GM19438 (cell line): ENCODE measurements at regions not wholly inside any gene's neighbourhood (a gene's known extent, or its start where the extent isn't known, plus 50 kb on each side); places are given as distances from the start of the nearest gene placed in this dataset.

ENCODE experiments used
- ATAC-seq: cut with Tn5 transposase; IDR thresholded peaks from one replicate; pipeline ENCODE4 v1.9.1; 2021; ENCODE audit warnings: low read depth; ENCODE audit not compliant: unreplicated experiment

DNA sequence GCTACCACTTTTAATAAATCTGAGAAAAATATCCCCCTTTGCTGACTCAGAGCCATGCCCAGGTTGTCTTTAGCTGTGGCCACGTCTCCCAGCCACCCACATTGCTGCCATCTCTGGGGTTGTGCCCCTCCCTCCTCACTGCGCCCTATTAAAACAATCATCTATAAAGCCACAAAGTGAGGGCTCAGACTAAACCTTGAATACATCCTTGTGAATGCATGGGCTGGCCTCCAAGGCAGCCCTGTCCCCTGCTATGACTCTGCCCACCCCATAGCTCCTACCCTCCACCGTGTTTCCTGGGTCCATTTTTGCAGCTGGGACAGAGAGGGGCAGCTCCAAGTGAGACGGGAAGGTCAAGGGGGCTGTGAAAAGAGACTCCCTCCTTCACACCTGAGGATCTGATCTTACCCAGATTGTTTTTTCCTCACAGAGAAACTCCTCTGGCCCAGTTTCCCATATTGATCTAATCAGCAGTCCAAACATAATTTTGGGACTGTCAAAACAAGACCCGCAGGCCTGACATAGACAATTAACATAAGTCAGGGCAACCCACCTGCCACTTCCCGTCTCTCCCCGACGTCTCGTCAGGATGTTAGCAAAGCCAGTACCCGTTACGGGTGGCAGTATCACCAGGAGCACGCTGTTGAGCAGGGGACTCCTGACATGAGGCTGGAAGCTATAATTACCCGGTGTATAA lies 199.0 kb downstream of the KATNAL1 start:
- no peak for ATAC-seq

DNA sequence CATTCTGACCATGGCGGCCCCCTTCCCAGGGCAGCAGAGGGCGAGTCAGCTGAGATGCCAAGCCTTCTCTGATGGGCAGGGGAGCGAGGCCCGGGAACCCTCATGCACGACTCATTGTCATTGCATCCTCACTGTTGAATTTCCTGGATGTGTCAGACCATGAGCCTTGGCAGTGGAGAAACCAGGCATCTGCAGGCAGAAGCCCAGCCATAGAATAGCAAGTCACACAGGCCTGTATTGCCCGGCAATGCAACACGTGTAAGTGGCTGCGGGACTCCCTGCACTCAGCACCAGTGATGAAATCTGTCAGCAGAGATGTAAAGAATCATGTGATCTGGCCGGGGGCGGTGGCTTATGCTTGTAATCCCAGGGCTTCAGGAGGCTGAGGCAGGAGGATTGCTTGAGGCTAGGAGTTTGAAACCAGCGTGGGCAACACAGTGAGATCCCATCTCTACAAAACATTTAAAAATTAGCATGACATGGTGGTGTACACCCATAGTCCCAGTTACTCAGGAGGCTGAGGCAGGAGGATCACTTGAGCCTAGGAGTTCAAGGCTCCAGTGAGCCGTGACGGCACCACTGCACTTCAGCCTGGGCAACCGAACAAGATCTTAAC lies 199.7 kb downstream of the KATNAL1 start:
- ATAC-seq, result no peak

DNA sequence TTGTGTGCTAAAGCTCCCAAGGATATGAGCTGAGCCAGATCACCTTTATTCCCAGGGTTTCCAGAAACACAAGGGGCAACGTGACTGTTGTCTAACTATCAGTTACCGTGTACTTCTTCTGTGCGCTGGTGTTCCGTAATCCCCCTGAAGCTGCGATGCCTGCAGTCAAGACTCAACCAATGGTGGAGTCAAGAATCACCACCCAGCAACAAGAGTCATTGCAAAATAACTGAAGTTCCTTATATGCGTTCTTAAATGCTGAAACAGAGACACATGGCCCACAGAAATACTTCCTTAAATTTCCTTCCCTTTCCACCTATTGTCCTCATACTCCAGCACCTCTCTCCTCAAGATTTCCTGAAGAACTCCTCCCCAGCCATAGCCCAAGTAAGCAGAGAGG lies 200.2 kb downstream of the KATNAL1 start:
- no peak for ATAC-seq

DNA sequence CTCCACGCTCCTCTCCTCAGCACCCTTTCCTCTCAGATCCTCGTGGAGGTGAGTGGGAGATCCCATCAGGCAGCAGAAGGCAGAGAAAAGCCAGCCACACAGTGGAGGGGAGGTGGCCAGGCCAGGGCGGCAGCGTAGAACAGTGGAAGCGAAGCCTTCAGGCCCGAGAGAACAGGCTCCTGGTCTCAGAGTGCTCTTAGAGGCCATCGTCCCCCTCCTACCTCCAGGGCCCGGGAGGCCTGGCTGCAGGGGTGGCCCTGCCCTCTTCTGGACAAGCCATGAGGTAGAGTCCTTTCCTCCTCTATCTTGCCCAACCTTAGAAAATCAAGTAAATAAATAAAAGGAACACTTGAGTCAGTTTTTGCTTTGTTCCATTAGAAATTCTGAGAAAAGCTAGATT lies 202.0 kb downstream of the KATNAL1 start:
- ATAC-seq, result no peak

DNA sequence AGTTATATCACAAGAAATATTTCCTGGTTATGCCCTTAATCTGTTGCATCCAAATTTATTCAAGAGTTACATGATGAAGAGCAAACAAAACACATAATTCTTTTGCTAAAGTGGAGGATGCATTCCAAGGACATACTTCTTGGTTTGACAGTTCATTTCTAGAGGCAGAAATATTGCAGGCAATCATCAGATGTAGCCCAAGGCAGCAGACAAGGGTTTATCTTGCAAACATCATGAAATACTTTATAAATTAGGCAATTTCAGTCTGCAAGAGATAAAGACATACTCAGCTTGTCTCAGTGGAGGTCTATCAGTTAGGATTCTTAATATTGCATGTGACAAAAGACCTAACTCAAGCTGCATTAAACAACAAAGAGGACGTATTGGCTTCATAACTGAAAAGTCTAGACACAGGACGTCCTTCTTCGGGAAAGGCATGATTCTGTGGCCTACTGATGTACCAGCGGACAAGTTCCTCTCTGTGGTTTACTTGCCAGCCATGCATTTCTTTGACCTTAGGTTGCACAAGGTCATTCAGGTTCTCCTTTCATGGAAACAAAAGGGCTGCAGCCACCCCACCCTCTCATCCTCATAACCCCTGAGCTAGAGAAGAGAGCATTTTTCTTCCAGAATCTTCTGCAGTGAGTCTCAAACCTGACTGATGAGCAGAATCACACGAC lies 204.1 kb downstream of the KATNAL1 start:
- ATAC-seq, result no peak

DNA sequence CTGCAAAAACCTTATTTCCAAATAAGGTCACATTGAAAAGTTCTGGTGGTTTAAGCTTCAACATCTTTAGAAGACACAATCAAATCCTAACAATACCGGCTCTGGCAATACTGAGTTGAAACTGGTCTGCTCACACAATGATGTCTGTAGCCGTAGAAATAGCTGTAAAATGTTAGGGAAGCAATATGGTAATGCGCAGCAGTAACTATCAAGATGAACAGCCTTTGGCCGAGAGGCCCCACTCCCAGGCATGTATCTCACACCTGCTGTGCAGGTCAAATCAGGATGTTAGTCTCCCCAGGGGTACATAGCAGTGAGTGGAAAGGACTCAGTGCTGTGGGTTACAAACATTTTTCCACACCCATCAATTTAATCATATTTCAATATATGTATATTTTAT lies 207.1 kb downstream of the KATNAL1 start:
- ATAC-seq, result no peak

DNA sequence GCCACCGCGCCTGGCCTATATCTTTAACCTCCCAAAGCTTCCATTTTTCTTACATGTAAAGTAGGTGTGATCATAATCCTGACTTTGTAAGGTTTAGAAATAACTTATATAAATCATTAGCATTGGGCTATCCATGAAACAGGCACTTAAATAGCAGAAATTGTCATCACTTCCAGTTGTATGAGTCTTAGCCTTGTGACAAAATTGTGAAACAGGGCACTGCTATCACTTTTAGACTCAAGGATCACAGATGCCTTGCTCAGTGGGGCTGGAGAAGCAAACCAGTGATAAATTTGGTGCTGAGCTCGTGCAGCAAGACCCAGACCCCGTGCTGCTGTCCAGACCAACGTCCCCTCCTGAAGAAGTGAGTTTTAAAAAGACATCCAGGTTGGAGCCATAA lies 209.7 kb downstream of the KATNAL1 start:
- no peak for ATAC-seq

DNA sequence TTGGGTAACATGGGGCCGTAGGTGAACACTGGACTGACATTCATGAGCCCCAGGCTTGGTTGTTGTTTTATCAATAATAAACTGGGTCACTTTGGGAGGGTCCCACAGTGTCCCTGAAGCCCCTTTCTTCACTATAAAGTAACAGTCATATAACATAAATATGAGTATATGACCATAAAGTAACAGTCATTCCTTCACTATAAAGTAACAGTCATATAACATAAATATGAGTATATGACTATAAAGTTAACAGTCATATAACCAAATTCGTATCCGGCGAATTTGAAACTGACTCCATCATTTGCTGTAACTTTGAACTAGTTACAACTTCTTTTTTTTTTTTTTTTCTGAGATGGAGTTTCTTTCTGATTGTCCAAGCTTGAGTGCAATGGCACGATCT lies 210.3 kb downstream of the KATNAL1 start:
- no peak for ATAC-seq

DNA sequence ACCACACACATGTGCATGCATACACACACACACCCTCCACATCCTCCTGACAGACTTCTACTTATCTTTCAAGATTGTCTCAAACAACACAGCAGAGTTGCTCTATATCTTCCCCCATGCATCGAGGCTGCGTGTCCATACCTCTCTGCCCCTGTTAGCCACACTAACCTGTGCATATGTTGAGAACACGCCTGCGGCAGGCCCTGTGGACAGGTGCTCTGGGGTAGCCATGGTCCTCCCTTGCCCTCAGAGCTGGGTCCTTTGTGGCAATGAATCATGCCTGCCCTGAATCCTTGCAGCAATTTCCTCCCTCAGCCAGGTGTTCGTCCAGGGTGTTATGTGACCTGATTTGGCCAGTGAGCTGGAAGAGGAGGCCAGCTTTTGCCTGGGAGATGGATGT lies 213.3 kb downstream of the KATNAL1 start:
- ATAC-seq, result no peak

DNA sequence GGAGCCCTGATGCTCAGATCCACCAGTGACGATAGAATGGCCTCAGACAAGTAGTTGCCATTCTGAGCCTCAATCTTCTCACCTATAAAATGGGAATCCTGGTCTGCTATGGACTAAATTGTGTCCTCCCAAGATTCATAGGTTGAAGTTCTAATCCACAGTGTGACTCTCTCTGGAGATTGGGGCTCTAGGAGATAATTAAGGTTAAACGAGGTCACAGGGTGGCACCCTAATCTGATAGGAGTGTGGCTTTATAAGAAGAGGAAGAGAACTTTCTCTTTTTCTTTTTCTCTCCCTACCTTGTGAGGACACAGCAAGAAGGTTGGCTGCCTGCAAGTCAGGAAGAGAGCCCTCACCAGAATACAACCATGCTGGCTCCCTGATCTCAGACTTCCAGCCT lies 214.1 kb downstream of the KATNAL1 start:
- ATAC-seq, result no peak

DNA sequence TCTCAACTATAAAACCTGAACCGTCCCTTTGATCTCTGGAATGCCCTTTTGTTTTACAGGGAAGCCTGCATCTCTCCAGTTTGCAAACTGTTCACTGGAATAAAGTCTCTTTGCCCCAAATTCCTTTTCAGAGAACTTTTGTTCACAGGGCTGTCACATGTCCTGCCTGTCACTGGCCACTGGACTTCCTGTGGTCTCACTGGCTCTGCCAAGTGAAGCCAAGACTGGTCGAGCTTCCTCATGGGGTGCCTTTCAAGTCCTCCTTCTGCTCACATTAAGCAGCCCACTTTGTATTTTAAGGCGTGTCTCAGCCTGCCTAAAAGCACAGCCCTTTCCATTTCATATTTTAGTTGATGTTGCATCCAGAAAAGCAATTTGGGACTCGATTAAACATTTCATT lies 215.7 kb downstream of the KATNAL1 start:
- no peak for ATAC-seq

DNA sequence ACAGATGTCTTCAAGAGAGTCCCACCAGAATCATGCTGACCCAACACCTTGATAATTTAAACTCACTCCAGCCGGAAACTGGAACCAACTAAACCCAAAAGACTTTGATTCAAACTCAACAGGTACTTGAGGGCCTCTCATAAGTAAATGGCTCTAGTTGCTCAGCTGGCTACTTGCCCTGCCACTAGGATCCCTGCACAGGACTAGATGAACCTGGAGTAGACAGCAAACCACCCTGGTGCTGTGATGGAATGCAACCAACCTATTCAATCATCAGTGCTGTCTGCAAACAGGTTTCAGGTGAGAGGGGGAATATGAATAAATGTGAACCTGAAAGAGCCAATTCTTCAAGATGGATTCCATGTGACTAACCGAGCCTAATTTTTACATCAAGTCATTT lies 216.3 kb downstream of the KATNAL1 start:
- no peak for ATAC-seq

DNA sequence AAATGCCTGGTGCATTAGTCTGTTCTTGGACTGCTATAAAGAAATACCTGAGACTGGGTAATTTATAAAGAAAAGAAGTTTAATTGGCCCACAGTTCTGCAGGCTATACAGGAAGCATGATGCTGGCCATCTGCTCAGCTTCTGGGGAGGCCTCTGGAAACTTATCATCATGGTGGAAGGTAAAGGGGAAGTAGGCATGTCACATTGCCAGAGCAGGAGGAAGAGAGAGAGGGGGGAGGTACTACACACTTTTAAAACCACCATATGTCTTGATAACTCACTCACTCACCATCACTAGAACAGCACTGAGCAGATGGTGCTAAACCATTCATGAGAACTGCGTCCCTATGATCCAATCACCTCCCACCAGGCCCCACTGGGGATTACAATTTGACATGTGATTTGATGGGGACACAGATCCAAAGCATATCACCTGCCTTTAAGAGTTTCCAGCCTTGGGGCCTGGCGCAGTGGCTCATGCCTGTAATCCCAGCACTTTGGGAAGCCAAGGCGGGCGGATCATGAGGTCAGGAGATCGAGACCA lies 219.0 kb downstream of the KATNAL1 start:
- ATAC-seq, result no peak

DNA sequence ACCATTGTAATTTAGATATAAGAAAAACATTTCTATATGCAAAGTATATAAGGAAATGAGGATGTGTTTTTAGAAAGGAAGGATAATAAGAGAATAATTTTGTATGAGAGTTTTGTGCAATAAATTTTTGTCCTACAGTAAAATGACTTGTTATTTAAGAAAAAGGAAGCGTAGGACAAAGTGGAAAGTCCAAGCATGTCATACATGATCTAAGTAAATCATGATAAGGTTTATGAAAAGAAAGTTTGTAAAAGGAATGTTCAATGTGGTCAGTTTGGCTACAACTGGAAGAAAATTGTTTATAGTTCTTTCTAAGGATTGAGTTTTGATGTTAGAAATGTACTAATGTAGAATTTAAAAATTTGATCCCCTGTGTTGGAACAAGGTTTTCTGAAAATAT lies 222.3 kb downstream of the KATNAL1 start:
- ATAC-seq, result no peak

DNA sequence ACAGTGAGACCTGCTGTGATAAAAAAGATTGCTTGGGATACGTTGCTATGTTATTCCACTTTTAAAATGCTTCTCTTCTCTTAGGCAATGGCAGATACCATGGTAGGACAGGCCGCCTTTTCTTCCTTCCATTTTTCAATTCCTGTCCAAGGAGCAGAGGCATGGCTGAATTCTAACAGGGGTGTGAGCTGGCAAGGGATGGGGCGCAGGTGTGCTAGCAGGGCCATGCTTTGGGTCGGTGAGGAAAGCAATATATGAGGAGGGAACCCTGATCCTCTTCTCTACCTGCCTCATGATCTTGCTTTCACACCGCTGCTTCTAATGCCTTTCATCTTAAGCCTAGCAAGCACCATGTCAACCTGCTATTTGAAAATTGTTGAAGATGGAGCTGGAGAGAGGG lies 225.0 kb downstream of the KATNAL1 start:
- no peak for ATAC-seq

DNA sequence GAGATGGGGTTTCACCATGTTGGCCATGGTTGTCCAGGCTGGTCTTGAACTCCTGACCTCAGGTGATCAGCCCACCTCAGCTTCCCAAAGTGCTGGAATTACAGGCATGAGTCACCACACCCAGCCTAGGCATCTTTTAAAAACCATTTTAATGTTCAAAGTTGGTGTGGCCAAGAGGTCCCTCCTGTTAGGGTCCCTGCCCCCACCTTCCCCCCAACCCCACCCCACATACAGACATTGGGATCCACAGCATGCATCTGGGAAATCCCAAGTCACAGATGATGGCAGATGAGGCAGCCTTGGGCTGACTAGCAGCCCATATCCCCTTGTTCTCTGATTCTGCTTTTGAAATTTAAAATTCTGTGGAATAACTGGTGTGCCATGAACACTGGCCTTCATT lies 226.0 kb downstream of the KATNAL1 start:
- ATAC-seq, result no peak

DNA sequence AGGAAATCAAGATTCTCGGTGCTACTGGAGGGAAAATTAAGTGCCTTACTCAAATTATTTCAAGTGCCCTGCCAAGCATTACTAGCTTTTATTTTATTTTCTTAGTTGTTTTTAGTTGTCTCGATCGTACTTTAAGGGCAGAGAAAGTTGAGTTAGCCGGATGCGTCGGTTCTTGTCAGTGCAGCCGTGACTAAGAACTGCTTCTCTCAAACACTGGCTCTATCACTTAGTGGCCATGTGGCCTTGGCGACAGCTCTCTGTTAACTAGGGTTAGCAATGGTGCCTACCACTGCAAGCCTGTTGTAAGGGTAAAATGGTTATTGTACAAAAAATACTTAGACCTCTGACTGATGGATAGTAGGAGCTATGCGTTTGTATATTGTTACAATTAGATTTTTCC lies 227.8 kb downstream of the KATNAL1 start:
- no peak for ATAC-seq

DNA sequence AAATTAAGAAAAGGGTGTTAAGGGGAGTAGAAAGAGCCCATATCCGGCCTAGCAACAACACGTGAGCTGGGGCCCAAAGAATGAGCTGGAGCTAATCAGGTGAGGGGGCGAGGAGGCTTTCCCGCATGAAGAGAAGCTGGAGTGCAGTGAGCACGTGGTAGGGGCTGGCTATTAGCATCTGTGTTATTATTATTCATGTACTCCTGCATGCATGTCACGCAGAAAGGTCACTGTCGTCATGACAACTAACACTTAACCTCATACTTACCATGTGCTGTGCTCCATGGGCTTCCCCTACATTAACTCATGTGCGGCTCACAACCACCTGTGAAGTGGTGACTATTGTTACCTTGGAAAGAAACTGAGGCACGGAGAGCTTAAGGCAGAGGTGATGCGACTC lies 227.6 kb upstream of the UBL3 start:
- ATAC-seq, result no peak

DNA sequence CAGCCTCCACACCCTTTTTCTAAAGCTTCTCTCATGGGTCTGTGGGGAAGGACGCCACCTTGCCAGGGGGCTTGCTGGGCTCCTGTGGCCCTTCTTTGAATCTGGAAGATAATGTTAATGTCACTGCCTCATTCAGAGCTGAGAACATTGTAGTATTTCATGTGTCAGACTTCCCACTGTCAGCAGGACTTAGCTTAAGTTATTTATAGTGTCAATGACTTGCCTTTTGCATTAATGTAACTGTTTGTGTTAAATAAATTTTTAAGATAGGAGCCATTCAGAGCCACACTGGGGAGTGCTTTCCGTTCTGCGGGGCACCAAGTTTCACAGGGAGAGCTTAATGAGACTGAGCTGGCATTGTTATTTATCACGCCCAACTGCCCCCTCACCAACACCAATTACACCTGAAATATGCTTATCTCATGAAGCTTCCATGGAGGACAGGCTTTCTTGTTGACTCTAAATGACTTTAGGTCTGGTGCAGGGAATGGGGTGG lies 226.9 kb upstream of the UBL3 start:
- ATAC-seq, result no peak

DNA sequence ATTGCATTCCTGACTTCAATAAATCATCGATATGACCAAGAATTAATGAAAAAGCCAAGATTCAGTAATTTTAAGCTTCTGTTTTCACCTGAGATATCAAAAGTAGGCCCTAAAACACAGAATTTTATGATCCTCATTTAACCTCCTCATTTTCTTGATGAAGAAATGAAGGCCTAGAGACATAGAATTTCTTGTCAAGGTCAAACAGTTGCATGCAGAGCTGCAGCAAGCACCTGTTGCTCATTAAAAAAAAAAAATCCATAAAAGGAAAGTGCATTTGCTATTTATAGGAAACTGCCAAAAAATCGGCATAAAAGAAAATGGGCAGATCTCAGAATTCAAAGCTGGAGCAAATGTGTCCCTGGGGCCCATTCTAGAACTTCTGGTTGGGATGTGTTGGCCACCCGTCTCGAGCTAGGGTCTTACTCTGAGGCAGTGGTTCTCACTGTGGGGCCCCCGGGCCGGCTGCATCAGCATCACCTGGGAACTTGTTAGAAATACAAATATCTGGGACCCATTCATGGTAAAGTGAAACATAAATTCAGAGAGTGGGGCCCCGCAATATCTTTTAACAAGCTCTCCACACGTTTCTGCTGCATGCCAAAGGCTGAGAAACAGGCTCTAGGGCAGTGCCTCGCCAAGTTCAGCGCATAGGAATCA lies 224.7 kb upstream of the UBL3 start:
- no peak for ATAC-seq

DNA sequence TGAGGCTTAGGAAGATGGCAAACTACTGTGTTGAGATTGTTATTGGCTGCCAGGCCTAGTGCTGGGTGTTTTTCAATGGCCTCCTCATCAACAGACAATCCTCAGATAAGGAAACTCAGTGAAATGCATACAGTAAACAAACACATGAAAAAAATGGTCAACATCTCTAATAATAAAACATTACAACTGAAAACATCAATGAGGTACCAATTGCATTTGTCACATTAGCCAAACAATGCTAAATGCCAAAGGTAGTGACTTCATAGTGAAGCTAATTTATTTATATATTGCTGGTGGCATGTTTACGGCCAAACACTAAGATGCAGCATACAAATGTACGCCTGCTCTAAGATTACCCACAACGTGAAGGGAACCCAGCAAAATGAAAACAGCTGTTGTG lies 224.0 kb upstream of the UBL3 start:
- ATAC-seq, result no peak
